ENCODE measurements at regions not wholly inside any gene's neighbourhood (a gene's known extent, or its start where the extent isn't known, plus 50 kb on each side); places are given as distances from the start of the nearest gene placed in this dataset.

DNA sequence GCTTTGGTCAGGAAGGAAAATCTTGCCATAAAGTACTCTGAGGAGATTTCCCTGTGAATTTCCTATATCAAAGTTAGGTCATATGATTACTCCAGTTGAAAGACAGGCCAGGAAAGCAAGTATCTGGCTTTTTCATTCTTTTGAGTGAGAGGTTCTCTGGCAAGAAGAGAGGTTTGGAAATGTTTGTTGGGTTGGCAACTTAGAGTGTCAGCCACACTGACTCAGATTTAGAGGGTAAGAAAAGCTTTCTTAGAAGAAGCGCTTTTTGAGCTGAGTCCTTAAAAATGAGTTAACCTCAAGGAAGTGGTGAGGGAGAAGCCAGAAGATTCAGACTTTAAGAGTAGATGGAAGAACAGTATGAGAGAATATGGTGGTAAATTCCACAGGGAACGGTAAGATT, 86.1 kb upstream of the BDNF start:
- no peak overlapping the region for H3K9ac ChIP-seq (ENCODE audit: low read length)
- H3K27me3 ChIP-seq (replicated peaks; ENCODE audit: insufficient read depth, low read length), result no peaks in the 10 kb centered on the region
- DNase-seq, result no peak
- H3K4me1 ChIP-seq (ENCODE audit: low read length), result no peaks in the 10 kb centered on the region
- H3K79me2 ChIP-seq (ENCODE audit: low read length), result no peaks in the 10 kb centered on the region
- H3K4me2 ChIP-seq (ENCODE audit: low read depth, low read length), result no peak overlapping the region
- no peak overlapping the region for H3K27ac ChIP-seq (ENCODE audit: low read length)
- no peak overlapping the region for H3K4me3 ChIP-seq (ENCODE audit: low read length)
- no peak for TF ChIP-seq EZH2phosphoT487 (IDR thresholded peaks at IDR 0.05; ENCODE audit: low read length)
- no peaks in the 10 kb centered on the region for H3K36me3 ChIP-seq (replicated peaks; ENCODE audit: insufficient read depth, low read length)
- H2AFZ ChIP-seq (ENCODE audit: low read length), result no peak overlapping the region
- H3K9me3 ChIP-seq (replicated peaks; ENCODE audit: insufficient read depth, low read length), result no peaks in the 10 kb centered on the region
- H3F3A ChIP-seq (ENCODE audit: insufficient read depth, low read length), result no peaks in the 10 kb centered on the region
- H4K20me1 ChIP-seq (ENCODE audit: insufficient read depth, low read length), result no peaks in the 10 kb centered on the region
- no peaks in the 10 kb centered on the region for H3K9me2 ChIP-seq (replicated peaks; ENCODE audit: insufficient read depth, low read length)

DNA sequence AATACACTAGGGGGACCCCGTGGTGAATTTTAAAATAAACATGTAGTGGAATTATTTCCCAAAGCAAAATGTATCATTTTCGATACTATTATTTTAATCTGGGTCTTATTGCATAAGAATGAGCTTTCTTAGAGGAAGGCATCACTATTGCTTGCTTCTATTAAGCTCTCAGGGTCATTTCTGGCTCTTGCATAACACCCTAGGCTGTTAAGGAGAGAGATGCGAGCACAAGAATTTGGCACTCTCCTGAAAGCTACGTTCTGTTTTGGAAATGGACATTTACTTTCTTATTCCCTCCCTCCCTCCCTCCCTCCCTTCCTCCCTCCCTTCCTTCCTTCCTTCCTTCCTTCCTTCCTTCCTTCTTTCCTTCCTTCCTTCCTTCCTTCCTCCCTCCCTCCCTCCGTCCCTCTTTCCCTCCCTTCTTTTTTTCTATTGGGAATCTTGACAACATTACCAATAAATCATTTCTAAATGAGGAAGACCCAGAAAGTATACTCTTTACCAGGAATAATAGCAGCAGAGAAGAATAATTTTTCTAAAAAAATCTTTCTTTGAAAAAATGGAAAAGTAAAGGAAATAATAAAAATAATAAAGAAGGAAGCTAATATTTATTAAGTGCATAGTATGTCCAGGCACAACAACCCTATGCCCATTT, 83.6 kb upstream of the BDNF start:
- Histone ChIP-seq H3K4me2 (ENCODE audit: low read depth, low read length) (no peak overlapping the region), H4K20me1 (ENCODE audit: insufficient read depth, low read length) (no peaks in the 10 kb centered on the region), H3K9me2 (replicated peaks; ENCODE audit: insufficient read depth, low read length) (no peaks in the 10 kb centered on the region), H3K9ac (ENCODE audit: low read length) (no peak overlapping the region), H3K27ac (ENCODE audit: low read length) (no peak overlapping the region), H3K79me2 (ENCODE audit: low read length) (no peaks in the 10 kb centered on the region), H3K4me1 (ENCODE audit: low read length) (no peaks in the 10 kb centered on the region), H3K27me3 (replicated peaks; ENCODE audit: insufficient read depth, low read length) (no peaks in the 10 kb centered on the region), H3K4me3 (ENCODE audit: low read length) (no peak overlapping the region), H3K36me3 (replicated peaks; ENCODE audit: insufficient read depth, low read length) (no peaks in the 10 kb centered on the region), H3F3A (ENCODE audit: insufficient read depth, low read length) (no peaks in the 10 kb centered on the region), H2AFZ (ENCODE audit: low read length) (no peak overlapping the region), H3K9me3 (replicated peaks; ENCODE audit: insufficient read depth, low read length) (no peaks in the 10 kb centered on the region)
- TF ChIP-seq EZH2phosphoT487 (IDR thresholded peaks at IDR 0.05; ENCODE audit: low read length), result no peak
- TF ChIP-seq EZH2 (optimal IDR thresholded peaks at IDR 0.05; ENCODE audit: low read depth, low read length), result no peak
- TF ChIP-seq, protein P1, sequence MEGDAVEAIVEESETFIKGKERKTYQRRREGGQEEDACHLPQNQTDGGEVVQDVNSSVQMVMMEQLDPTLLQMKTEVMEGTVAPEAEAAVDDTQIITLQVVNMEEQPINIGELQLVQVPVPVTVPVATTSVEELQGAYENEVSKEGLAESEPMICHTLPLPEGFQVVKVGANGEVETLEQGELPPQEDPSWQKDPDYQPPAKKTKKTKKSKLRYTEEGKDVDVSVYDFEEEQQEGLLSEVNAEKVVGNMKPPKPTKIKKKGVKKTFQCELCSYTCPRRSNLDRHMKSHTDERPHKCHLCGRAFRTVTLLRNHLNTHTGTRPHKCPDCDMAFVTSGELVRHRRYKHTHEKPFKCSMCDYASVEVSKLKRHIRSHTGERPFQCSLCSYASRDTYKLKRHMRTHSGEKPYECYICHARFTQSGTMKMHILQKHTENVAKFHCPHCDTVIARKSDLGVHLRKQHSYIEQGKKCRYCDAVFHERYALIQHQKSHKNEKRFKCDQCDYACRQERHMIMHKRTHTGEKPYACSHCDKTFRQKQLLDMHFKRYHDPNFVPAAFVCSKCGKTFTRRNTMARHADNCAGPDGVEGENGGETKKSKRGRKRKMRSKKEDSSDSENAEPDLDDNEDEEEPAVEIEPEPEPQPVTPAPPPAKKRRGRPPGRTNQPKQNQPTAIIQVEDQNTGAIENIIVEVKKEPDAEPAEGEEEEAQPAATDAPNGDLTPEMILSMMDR (IDR thresholded peaks at IDR 0.05; ENCODE audit: low read length), result no peak
- no peak for DNase-seq

DNA sequence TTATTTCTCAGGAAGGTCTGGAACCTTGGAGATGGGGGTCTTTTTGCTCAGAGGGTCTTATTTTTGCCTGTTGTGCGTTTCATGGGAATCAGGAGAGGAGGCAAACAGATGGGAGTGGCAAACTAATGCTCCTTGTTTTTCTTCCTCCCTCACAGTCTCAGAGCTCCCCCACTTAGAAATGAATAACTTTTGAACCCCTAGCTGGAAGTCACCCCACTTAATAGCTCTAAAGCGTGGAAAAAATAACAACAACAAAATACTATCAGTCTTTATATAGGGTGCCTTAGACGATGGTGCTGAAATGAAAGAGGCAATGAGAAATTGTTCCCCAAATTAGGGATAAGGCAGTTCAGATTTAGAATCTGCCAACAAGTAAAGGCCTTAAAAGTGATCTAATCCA, 76.8 kb upstream of the BDNF start:
- no peaks in the 10 kb centered on the region for H3K27me3 ChIP-seq (replicated peaks; ENCODE audit: insufficient read depth, low read length)
- H2AFZ ChIP-seq (ENCODE audit: low read length), result no peak overlapping the region
- no peaks in the 10 kb centered on the region for H3K9me3 ChIP-seq (replicated peaks; ENCODE audit: insufficient read depth, low read length)
- no peak overlapping the region for H3K27ac ChIP-seq (ENCODE audit: low read length)
- no peak for DNase-seq
- H3K4me1 ChIP-seq (ENCODE audit: low read length), result no peaks in the 10 kb centered on the region
- H3K9ac ChIP-seq (ENCODE audit: low read length), result no peak overlapping the region
- H3K9me2 ChIP-seq (replicated peaks; ENCODE audit: insufficient read depth, low read length), result no peaks in the 10 kb centered on the region
- no peaks in the 10 kb centered on the region for H4K20me1 ChIP-seq (ENCODE audit: insufficient read depth, low read length)
- no peak overlapping the region for H3K4me3 ChIP-seq (ENCODE audit: low read length)
- H3K36me3 ChIP-seq (replicated peaks; ENCODE audit: insufficient read depth, low read length), result no peaks in the 10 kb centered on the region
- H3F3A ChIP-seq (ENCODE audit: insufficient read depth, low read length), result no peaks in the 10 kb centered on the region
- H3K79me2 ChIP-seq (ENCODE audit: low read length), result no peaks in the 10 kb centered on the region
- TF ChIP-seq EZH2phosphoT487 (IDR thresholded peaks at IDR 0.05; ENCODE audit: low read length) (no peak), EZH2 (optimal IDR thresholded peaks at IDR 0.05; ENCODE audit: low read depth, low read length) (no peak)
- TF ChIP-seq, protein P1 (IDR thresholded peaks at IDR 0.05; ENCODE audit: low read length), result no peak
- no peak overlapping the region for H3K4me2 ChIP-seq (ENCODE audit: low read depth, low read length)

DNA sequence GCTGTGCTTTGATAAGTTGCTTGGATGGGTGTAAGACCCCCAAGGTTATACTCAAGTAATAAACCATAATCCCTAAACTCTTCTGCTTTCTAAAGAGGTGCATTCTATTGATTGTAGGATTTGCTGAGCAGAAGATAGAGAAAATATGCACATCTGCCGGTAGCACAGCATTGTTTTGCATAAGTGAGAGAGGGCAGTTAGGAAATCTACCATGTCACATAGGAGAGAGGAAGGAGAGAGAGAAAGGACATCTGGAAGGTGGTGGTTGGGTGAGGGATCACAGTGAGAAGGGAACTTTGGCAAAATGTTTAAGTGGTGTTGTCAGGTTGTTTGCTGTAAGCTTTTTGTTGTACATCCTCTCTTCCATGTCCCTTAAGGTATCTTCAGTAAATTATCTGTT, 73.6 kb upstream of the BDNF start:
- no peaks in the 10 kb centered on the region for H3K79me2 ChIP-seq (ENCODE audit: low read length)
- H3K4me2 ChIP-seq (ENCODE audit: low read depth, low read length), result no peak overlapping the region

More for the DNA sequence above, 73.6 kb upstream of the BDNF start:
- H3K36me3 ChIP-seq (replicated peaks; ENCODE audit: insufficient read depth, low read length), result no peaks in the 10 kb centered on the region
- H3K4me3 ChIP-seq (ENCODE audit: low read length), result no peak overlapping the region
- H3F3A ChIP-seq (ENCODE audit: insufficient read depth, low read length), result no peaks in the 10 kb centered on the region
- H3K9ac ChIP-seq (ENCODE audit: low read length), result no peak overlapping the region
- H3K27me3 ChIP-seq (replicated peaks; ENCODE audit: insufficient read depth, low read length), result no peaks in the 10 kb centered on the region
- no peak for DNase-seq
- H2AFZ ChIP-seq (ENCODE audit: low read length), result no peak overlapping the region
- H3K4me1 ChIP-seq (ENCODE audit: low read length), result no peaks in the 10 kb centered on the region
- H3K9me3 ChIP-seq (replicated peaks; ENCODE audit: insufficient read depth, low read length), result no peaks in the 10 kb centered on the region
- no peaks in the 10 kb centered on the region for H4K20me1 ChIP-seq (ENCODE audit: insufficient read depth, low read length)
- no peaks in the 10 kb centered on the region for H3K9me2 ChIP-seq (replicated peaks; ENCODE audit: insufficient read depth, low read length)
- H3K27ac ChIP-seq (ENCODE audit: low read length), result no peak overlapping the region
- TF ChIP-seq EZH2phosphoT487 (IDR thresholded peaks at IDR 0.05; ENCODE audit: low read length) (no peak), EZH2 (optimal IDR thresholded peaks at IDR 0.05; ENCODE audit: low read depth, low read length) (no peak)
- TF ChIP-seq, protein P1 (IDR thresholded peaks at IDR 0.05; ENCODE audit: low read length), result no peak

Measured in MM.1S (cell line).